ENCODE measurements at regions not wholly inside any gene's neighbourhood (a gene's known extent, or its start where the extent isn't known, plus 50 kb on each side); places are given as distances from the start of the nearest gene placed in this dataset.

- TF ChIP-seq L3MBTL2 (conservative IDR thresholded peaks at IDR 0.05) (no peak), CTBP1 (IDR thresholded peaks at IDR 0.05; ENCODE audit: borderline replicate concordance) (no peak)
- no peak for DNase-seq (ENCODE audit: extremely low spot score)
- ChIA-PET CTCF (interaction anchor here (0.6 kb wide), 1 partner anchor 499 kb away, joined by 3 read pairs; no protein-coding TSS in a partner anchor), POLR2A (no interaction called here)
Measured at GRCh38 chr3:147030274-147030673, 376.1 kb downstream of the ZIC4 start.

- DNase-seq (ENCODE audit: extremely low spot score) = no peak
- CTCF ChIA-PET = no interaction called here
- TF ChIP-seq SP1 (IDR thresholded peaks at IDR 0.05) (no peak), PKNOX1 (IDR thresholded peaks at IDR 0.05) (no peak), HDGF (IDR thresholded peaks at IDR 0.05; ENCODE audit: borderline replicate concordance) (no peak), NFRKB (IDR thresholded peaks at IDR 0.05) (no peak), ELF4 (IDR thresholded peaks at IDR 0.05) (no peak), CTBP1 (IDR thresholded peaks at IDR 0.05; ENCODE audit: borderline replicate concordance) (no peak), FOXK2 (IDR thresholded peaks at IDR 0.05) (no peak), FOXA1 (IDR thresholded peaks at IDR 0.05) (no peak), ARNT (IDR thresholded peaks at IDR 0.05) (no peak), FOXM1 (IDR thresholded peaks at IDR 0.05; ENCODE audit: borderline replicate concordance) (no peak), ZNF384 (IDR thresholded peaks at IDR 0.05) (no peak), LEF1 (IDR thresholded peaks at IDR 0.05; ENCODE audit: borderline replicate concordance) (no peak), L3MBTL2 (conservative IDR thresholded peaks at IDR 0.05) (no peak), SUZ12 (IDR thresholded peaks at IDR 0.05) (no peak), TARDBP (IDR thresholded peaks at IDR 0.05) (no peak), BHLHE40 (IDR thresholded peaks at IDR 0.05; ENCODE audit: borderline replicate concordance) (no peak)
- POLR2A ChIA-PET = no interaction called here
Measured at GRCh38 chr3:147015334-147015733, 391.0 kb downstream of the ZIC4 start.

- CTCF ChIA-PET = no interaction called here
- DNase-seq (ENCODE audit: extremely low spot score) = no peak
- no peak for TF ChIP-seq ELF4 (IDR thresholded peaks at IDR 0.05)
- no peak for TF ChIP-seq PKNOX1 (IDR thresholded peaks at IDR 0.05)
- TF ChIP-seq SP1 (IDR thresholded peaks at IDR 0.05) = no peak
- TF ChIP-seq HDGF (IDR thresholded peaks at IDR 0.05; ENCODE audit: borderline replicate concordance) = no peak
- TF ChIP-seq FOXA1 (IDR thresholded peaks at IDR 0.05) = no peak
- TF ChIP-seq TARDBP (IDR thresholded peaks at IDR 0.05) = no peak
- TF ChIP-seq ZNF384 (IDR thresholded peaks at IDR 0.05) = no peak
- TF ChIP-seq ARNT (IDR thresholded peaks at IDR 0.05) = no peak
- no peak for TF ChIP-seq SUZ12 (IDR thresholded peaks at IDR 0.05)
- no peak for TF ChIP-seq FOXK2 (IDR thresholded peaks at IDR 0.05)
- POLR2A ChIA-PET = no interaction called here
Measured at GRCh38 chr3:147008886-147009285, 397.5 kb downstream of the ZIC4 start.

- ChIA-PET POLR2A (no interaction called here), CTCF (no interaction called here)
- DNase-seq (ENCODE audit: extremely low spot score) = no peak
- TF ChIP-seq SUZ12 (IDR thresholded peaks at IDR 0.05) (no peak), FOXM1 (IDR thresholded peaks at IDR 0.05; ENCODE audit: borderline replicate concordance) (no peak), BHLHE40 (IDR thresholded peaks at IDR 0.05; ENCODE audit: borderline replicate concordance) (no peak), HDGF (IDR thresholded peaks at IDR 0.05; ENCODE audit: borderline replicate concordance) (no peak), SP1 (IDR thresholded peaks at IDR 0.05) (no peak), ZNF384 (IDR thresholded peaks at IDR 0.05) (no peak), L3MBTL2 (conservative IDR thresholded peaks at IDR 0.05) (no peak), ARNT (IDR thresholded peaks at IDR 0.05) (no peak), FOXK2 (IDR thresholded peaks at IDR 0.05) (no peak), ELF4 (IDR thresholded peaks at IDR 0.05) (no peak), TARDBP (IDR thresholded peaks at IDR 0.05) (no peak), PKNOX1 (IDR thresholded peaks at IDR 0.05) (no peak), LEF1 (IDR thresholded peaks at IDR 0.05; ENCODE audit: borderline replicate concordance) (no peak), FOXA1 (IDR thresholded peaks at IDR 0.05) (no peak), CTBP1 (IDR thresholded peaks at IDR 0.05; ENCODE audit: borderline replicate concordance) (no peak)
Measured at GRCh38 chr3:147008458-147008857, 397.9 kb downstream of the ZIC4 start.

- DNase-seq (ENCODE audit: extremely low spot score) = no peak
- POLR2A ChIA-PET = no interaction called here
- CTCF ChIA-PET = no interaction called here
- TF ChIP-seq SUZ12 (IDR thresholded peaks at IDR 0.05) (no peak), FOXM1 (IDR thresholded peaks at IDR 0.05; ENCODE audit: borderline replicate concordance) (no peak), FOXK2 (IDR thresholded peaks at IDR 0.05) (no peak), SP1 (IDR thresholded peaks at IDR 0.05) (no peak), TARDBP (IDR thresholded peaks at IDR 0.05) (no peak), ARNT (IDR thresholded peaks at IDR 0.05) (no peak), LEF1 (IDR thresholded peaks at IDR 0.05; ENCODE audit: borderline replicate concordance) (no peak), HDGF (IDR thresholded peaks at IDR 0.05; ENCODE audit: borderline replicate concordance) (no peak), ZNF384 (IDR thresholded peaks at IDR 0.05) (no peak), BHLHE40 (IDR thresholded peaks at IDR 0.05; ENCODE audit: borderline replicate concordance) (no peak), L3MBTL2 (conservative IDR thresholded peaks at IDR 0.05) (no peak), FOXA1 (IDR thresholded peaks at IDR 0.05) (no peak), PKNOX1 (IDR thresholded peaks at IDR 0.05) (no peak), NFRKB (IDR thresholded peaks at IDR 0.05) (no peak), CTBP1 (IDR thresholded peaks at IDR 0.05; ENCODE audit: borderline replicate concordance) (no peak)
Measured at GRCh38 chr3:147007736-147008245, 398.6 kb downstream of the ZIC4 start.

- TF ChIP-seq FOXM1 (IDR thresholded peaks at IDR 0.05; ENCODE audit: borderline replicate concordance) (no peak), FOXA1 (IDR thresholded peaks at IDR 0.05) (no peak), L3MBTL2 (conservative IDR thresholded peaks at IDR 0.05) (no peak), HDGF (IDR thresholded peaks at IDR 0.05; ENCODE audit: borderline replicate concordance) (no peak), TARDBP (IDR thresholded peaks at IDR 0.05) (no peak), BHLHE40 (IDR thresholded peaks at IDR 0.05; ENCODE audit: borderline replicate concordance) (no peak), ELF4 (IDR thresholded peaks at IDR 0.05) (no peak), LEF1 (IDR thresholded peaks at IDR 0.05; ENCODE audit: borderline replicate concordance) (no peak), FOXK2 (IDR thresholded peaks at IDR 0.05) (no peak), NFRKB (IDR thresholded peaks at IDR 0.05) (no peak), PKNOX1 (IDR thresholded peaks at IDR 0.05) (no peak), ARNT (IDR thresholded peaks at IDR 0.05) (no peak), SP1 (IDR thresholded peaks at IDR 0.05) (no peak), ZNF384 (IDR thresholded peaks at IDR 0.05) (no peak), SUZ12 (IDR thresholded peaks at IDR 0.05) (no peak), CTBP1 (IDR thresholded peaks at IDR 0.05; ENCODE audit: borderline replicate concordance) (no peak)
- ChIA-PET POLR2A (no interaction called here), CTCF (no interaction called here)
- no peak for DNase-seq (ENCODE audit: extremely low spot score)
Measured at GRCh38 chr3:147002721-147003120, 397.6 kb upstream of the PLSCR5 start.

All from HEK293T (cell line).